Medulla oblongata (tissue), 1 donor: ENCODE measurements at regions not wholly inside any gene's neighbourhood (a gene's known extent, or its start where the extent isn't known, plus 50 kb on each side); places are given as distances from the start of the nearest gene placed in this dataset.

Experiments
- DNase-seq: peaks from one replicate; pipeline ENCODE4 v3.0.0-alpha.2; 2015; ENCODE audit errors: extremely low spot score

DNA sequence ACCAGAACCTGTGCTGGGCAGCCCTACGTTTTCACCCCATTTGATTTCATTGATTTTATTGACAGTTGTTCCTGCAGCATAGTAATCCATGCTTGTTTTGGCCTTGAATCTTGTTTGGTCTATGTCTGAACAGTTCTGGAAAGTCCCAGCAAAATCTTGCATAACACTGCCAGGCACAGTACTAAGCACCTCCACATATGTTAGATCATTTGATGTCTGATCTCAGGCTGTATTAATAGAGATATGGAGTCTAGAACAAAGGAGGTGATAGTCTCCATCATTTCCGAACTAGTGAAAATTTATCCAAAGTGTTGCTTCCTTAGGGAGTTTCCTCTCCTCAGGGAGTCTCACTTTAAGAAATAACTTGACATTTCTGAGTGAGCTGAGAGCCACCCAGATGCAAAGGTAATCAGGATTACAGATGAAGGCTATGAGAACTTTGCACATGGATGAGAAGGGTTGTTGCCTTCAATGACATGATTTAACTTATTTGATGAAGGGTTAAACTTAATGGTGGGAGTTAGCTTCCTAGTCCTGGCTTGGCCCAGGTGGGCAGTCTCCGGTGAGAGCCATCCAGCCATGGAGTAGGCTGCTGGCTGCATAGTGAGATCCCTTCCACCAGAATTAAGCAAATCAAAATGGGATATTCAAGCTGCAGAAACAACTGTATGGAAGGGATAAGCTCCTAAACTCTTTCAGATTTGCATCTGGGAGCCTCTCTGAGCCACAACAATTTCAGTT lies 173.8 kb upstream of the MVB12B start:
- no peak for DNase-seq

- no peak for DNase-seq
These were observed 173.2 kb upstream of the MVB12B start for GRCh38 chr9:126153382-126153781.

DNA sequence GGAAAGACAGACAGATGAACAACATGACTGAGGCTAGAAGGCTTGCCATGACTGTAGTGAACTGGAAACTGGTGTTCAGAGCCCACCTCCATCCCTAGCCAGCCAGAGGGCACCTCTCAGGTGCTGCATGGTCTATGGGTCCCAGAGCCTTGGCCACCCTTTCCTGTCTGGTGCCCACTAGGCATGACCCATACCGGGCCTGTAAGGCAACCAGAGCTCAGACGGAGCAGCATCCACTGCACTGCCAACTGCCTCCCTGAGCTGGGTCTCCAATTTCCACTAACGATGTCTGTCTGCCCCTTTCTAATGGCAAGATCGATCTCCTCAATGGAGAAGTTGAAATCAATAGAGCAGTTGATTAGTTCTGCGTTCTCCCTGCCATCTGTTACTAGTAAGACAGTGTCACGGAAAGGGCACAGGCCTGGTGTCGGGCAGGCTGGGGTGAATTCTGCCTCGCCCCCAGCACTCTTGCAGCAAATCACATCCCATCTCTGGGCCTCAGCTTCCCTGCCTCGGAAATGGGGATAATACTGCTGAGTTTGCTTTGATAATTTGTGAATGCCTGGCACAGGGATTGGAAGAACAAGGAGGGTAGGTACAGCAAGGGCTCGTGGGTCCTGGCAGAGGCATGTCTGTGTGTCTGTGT lies 172.3 kb upstream of the MVB12B start:
- no peak for DNase-seq

DNA sequence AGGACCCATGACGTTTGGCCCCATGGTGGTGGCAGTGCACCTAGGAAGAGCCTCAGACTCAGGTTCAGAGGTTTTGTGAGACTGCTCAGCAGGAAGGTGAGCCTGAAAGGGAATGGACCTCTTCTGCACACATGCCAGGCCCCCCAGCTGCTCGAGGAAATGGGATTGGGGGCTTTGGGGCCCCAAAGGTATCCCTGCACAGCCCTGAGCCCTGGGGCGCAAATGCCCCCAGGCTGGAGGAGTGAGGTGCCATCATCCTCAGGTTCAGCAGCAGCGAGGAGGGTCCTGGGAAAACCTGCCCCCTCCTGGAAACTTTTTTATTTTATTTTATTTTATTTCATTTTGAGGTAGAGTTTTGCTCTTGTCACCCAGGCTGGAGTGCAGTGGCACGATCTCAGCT lies 171.8 kb upstream of the MVB12B start:
- no peak for DNase-seq

GRCh38 chr9:126155756-126156664 lies 170.6 kb upstream of the MVB12B start:
- DNase-seq: no peak

- DNase-seq: no peak
These were observed 169.7 kb upstream of the MVB12B start for GRCh38 chr9:126156898-126157297.

DNA sequence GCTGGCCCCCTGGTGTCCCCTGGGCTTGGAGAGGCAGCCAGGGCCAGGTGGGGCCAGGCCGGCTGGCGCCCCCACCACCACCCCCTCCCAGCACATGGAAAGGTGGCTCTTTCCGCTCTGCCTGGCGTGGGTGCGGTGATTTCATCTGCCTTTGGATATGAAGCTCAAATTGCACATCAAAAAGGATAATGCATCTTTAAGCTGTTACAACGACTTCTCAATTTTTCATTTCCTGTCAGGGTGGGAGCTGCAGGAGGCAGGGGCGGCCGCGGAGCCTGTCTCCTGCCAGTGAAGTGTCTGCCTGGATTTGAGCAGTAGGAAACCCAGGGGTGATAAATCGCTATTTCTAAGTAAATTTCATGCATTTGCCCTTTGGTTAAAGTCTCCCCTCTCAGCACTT lies 169.2 kb upstream of the MVB12B start:
- DNase-seq: no peak

- no peak for DNase-seq
These were observed 168.6 kb upstream of the MVB12B start for GRCh38 chr9:126157826-126158587.

DNA sequence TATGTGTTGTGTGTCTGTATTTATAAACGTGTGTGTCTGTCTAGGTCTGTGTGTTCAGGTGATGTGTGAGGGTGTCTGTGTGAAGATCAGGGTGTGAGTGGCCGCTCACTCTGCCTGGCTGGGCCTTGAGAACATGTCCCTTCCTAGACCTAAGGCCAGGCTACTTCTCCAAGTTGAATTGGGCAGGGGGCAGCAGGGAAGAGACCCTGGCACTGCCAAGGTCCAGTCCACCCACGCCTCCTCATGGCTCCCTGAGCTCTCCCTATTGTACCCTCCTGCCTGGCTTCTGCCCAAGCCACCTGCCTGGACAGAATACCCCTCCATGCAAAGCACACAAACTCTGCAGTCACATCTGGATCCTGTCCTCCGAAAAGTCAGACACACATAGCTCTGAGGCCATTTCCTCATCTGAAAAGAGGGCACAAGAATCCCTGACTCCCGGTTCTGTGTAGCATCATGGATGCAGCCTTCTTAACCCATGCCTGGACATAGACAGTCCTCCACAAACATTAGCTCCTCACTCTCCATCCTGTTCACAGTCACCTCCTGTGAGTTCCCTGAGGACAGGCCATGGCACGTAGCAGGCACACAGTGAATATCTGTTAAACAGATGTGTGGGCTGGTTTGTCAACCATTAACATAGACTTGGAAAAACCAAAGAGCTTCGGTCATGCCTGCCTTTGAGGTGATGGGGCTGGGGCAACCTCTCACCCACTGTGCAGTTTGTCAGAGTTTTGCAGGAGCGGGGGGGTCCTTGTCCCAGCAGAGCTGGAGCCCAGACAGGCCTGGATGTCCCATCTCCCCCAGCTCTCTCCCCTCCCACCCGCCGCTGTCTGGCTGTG lies 167.8 kb upstream of the MVB12B start:
- no peak for DNase-seq

DNA sequence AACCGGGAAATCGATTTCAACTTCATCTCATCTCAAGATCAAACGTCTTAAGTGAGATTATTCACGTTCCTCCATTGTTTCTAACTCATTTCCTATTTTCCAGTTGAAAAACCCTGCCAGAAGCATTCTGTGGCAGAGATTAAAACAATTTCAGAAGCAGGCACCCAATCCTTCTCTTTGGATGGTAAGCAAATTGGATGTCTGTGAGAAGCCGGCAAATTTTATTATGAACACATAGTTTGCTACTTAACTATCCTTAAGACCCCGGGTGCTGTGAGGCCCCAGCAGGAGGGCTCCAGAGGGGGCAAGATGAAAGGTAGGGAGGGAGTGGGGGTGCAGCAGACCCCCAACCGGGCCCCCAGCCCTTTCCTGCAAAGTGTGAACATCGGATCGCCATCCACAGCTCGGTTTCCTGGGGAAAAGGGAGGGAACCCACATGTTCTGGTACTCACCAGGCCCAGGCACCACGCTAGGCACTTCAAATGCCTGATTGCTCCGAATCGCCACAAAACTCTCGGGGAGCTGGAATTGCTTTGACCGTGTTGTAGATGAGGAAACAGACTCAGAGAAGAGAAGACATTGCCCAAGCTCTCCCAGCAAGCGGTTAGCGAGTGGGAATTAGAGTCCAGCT lies 167.1 kb upstream of the MVB12B start:
- DNase-seq: no peak

DNA sequence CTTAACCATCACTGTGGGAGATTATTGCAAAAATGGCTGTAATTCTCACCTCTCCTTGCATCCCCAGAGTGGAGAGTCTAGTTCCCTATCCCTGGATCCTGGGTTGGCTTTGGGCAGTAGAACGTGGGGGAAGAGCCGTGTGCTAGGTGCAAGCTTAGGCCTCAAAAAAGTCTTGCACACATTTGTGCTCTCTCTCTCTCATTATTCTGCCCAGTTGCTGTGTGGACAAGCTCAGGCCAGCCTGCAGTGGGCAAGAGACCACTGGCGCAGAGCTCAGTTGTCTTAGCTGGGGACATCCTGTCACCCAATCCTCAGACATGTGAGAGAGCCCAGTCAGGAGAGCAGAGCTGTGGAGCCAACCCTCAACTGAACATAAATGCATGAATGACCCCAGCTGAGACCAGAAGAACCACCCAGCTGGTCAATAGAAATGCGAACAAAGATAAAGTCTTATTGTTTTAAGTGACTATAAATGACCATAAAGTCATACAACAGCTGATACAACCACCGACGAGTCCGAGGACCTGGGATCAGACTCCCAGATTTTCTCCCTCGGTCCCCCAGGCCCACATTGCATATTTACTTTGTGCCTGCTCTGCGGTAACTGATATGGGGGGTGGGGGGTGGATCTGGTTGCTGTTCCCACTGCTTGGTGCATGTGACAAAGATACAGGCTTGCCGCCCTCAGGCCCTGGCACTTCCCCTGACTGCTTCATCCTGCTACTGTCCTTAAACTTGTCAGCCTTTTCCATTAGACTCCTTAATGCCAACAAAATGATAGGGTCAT lies 166.4 kb upstream of the MVB12B start:
- no peak for DNase-seq

DNA sequence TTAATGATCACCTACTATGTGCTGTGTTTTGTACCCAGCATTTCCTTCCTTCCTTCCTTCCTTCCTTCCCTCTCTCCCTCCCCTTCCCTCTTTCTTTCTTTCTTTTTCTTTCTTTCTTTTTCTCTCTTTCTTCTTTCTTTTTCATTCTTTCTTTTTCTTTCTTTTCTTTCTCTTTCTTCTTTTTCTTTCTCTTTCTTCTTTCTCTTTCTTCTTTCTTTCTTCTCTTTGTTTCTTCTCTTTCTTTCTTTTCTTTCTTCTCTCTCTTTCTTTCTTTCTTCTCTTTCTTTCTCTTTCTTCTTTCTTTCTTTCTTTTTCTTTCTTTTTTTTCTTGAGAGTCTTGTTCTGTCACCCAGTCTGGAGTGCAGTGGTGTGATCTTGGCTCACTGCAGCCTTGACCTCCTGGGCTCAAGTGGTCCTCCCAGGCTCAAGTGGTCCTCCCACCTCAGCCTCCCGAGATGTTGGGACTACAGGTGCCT lies 165.7 kb upstream of the MVB12B start:
- no peak for DNase-seq

GRCh38 chr9:126162611-126163381 lies 163.8 kb upstream of the MVB12B start:
- no peak for DNase-seq

DNA sequence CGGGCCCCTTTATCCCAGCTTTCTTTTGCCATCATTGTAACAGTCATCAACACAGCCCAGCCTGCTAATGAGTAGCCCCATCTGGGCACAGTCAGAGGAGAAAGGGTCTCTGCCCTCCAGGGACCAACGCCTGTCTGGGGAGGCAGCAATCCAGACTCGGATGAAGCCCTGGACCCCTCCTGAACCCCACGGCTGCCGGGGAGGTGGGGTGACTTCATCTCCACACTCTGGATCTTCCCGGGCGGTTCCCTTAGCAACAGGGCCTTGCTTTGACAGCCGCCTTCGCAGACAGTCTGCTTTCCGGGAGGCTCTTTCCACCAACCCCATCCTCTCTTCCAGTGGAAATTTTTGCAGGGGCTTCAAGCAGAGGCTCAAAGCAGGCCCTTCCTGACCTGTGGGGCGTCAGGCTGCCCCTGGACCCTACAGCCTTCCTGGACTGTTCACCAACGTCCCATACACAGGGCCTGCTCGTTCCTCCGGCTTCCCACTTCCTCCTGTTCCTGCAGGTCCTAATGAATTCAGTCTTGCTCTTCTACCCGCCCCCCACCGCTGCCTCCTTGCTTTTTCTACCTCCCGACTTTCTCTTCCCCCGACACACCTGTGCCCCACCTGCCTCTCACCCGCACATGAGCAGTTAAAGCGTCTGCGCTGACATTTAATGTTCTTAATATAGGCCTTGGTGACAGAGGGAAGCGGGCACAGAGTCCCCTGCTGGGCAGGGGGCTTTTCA lies 161.7 kb upstream of the MVB12B start:
- DNase-seq: no peak

GRCh38 chr9:126165755-126166154 lies 160.9 kb upstream of the MVB12B start:
- no peak for DNase-seq

GRCh38 chr9:126166291-126166690 lies 160.3 kb upstream of the MVB12B start:
- no peak for DNase-seq

DNA sequence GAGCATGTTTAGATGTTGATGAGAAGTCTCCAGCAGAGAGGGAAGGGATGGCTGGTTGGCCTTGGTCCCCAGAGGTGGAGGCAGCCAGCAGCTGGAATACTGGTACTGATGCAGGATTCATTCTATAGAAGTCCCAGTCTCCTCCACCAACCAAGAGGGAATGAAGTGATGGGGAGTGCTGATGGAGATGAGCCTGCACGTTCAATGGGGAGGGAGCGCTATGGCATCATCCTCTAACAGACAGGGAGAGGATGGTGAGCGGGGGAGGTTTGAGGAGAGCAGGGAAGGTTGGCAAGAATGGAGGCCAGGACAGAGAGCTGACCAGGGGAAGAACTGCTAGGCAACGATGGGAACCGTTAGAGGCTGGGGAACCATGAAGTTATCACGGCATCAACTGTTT lies 159.8 kb upstream of the MVB12B start:
- DNase-seq: no peak

- DNase-seq: no peak
These were observed 156.9 kb upstream of the MVB12B start for GRCh38 chr9:126169736-126170135.
